Mesenchymal stem cell (in vitro differentiated cells and primary cell): ENCODE measurements at regions not wholly inside any gene's neighbourhood (a gene's known extent, or its start where the extent isn't known, plus 50 kb on each side); places are given as distances from the start of the nearest gene placed in this dataset.

Experiments used
- DNase-seq: peaks from one replicate; pipeline ENCODE4 v3.0.0-alpha.2; 2013
- H2AFZ ChIP-seq: one replicate; pipeline ENCODE4 v1.6.1; 2013; ENCODE audit warnings: low read depth, mild to moderate bottlenecking, control low read depth, inconsistent platforms, low read length, moderate library complexity
- H2AK5ac ChIP-seq: 2 replicates; pipeline ENCODE4 v1.6.1; 2013; ENCODE audit warnings: low read length, moderate library complexity, mild to moderate bottlenecking, inconsistent platforms; ENCODE audit not compliant: severe bottlenecking
- H2BK120ac ChIP-seq: one replicate; pipeline ENCODE4 v1.6.1; 2013; ENCODE audit warnings: low read depth, mild to moderate bottlenecking, inconsistent platforms, low read length, moderate library complexity
- H2BK12ac ChIP-seq, 2 experiments: one replicate each; pipeline ENCODE4 v1.6.1; 2013; ENCODE audit warnings: inconsistent platforms in 2 of 2, low read length in 2 of 2, mild to moderate bottlenecking in 2 of 2, moderate library complexity in 2 of 2, control low read depth in 1 of 2
- H2BK15ac ChIP-seq: one replicate; pipeline ENCODE4 v1.6.1; 2013; ENCODE audit warnings: mild to moderate bottlenecking, low read depth, inconsistent platforms; ENCODE audit not compliant: poor library complexity, severe bottlenecking
- H2BK5ac ChIP-seq: 2 replicates; pipeline ENCODE4 v1.6.1; 2013; ENCODE audit warnings: low read depth, mild to moderate bottlenecking, low read length, control low read depth, inconsistent platforms; ENCODE audit not compliant: poor library complexity, severe bottlenecking
- H3K14ac ChIP-seq, 2 experiments: one replicate each; pipeline ENCODE4 v1.6.1; 2013; ENCODE audit warnings: inconsistent platforms in 2 of 2, low read length in 2 of 2, control low read depth in 1 of 2, mild to moderate bottlenecking in 1 of 2, moderate library complexity in 1 of 2
- H3K18ac ChIP-seq, 2 experiments: one replicate each; pipeline ENCODE4 v1.6.1; 2013; ENCODE audit warnings: inconsistent platforms in 2 of 2, low read length in 2 of 2, control low read depth in 1 of 2, low read depth in 1 of 2, mild to moderate bottlenecking in 1 of 2
- H3K23ac ChIP-seq, 2 experiments: one replicate each; pipeline ENCODE4 v1.6.1; 2013; ENCODE audit warnings: inconsistent platforms in 2 of 2, low read length in 2 of 2, mild to moderate bottlenecking in 2 of 2, moderate library complexity in 2 of 2, control low read depth in 1 of 2
- H3K27ac ChIP-seq: 2 replicates; pipeline ENCODE4 v1.5.1; 2013; ENCODE audit warnings: mild to moderate bottlenecking, moderate library complexity, low read length, control low read depth, inconsistent platforms; ENCODE audit not compliant: poor library complexity, severe bottlenecking
- H3K27me3 ChIP-seq, 2 experiments: 2 replicates each; pipeline versions ENCODE4 v1.6.1 to v1.7.0; 2013; ENCODE audit warnings: low read length in 2 of 2, mild to moderate bottlenecking in 2 of 2, moderate library complexity in 2 of 2, control low read depth in 1 of 2, inconsistent platforms in 1 of 2; ENCODE audit not compliant: control insufficient read depth in 1 of 2, insufficient read depth in 1 of 2
- H3K36me3 ChIP-seq, 2 experiments: 2 replicates each; pipeline versions ENCODE4 v1.6.1 to v1.7.0; 2013; ENCODE audit warnings: low read length in 2 of 2, control low read depth in 1 of 2, inconsistent platforms in 1 of 2, low read depth in 1 of 2, mild to moderate bottlenecking in 1 of 2; ENCODE audit not compliant: insufficient read depth in 2 of 2, control insufficient read depth in 1 of 2
- H3K4ac ChIP-seq, 2 experiments: one replicate each; pipeline ENCODE4 v1.6.1; 2013; ENCODE audit warnings: inconsistent platforms in 2 of 2, low read length in 2 of 2, mild to moderate bottlenecking in 2 of 2, moderate library complexity in 2 of 2, control low read depth in 1 of 2, low read depth in 1 of 2
- H3K4me1 ChIP-seq: 2 replicates; pipeline ENCODE4 v1.6.1; 2013; ENCODE audit warnings: low read depth, low read length, control low read depth; ENCODE audit not compliant: control insufficient read depth, insufficient read depth
- H3K4me2 ChIP-seq: 2 replicates; pipeline ENCODE4 v1.6.1; 2013; ENCODE audit warnings: low read length, mild to moderate bottlenecking, inconsistent platforms; ENCODE audit not compliant: poor library complexity, severe bottlenecking
- H3K4me3 ChIP-seq, 2 experiments: 2 replicates each; pipeline versions ENCODE4 v1.5.1 to v1.7.0; 2013; ENCODE audit warnings: low read length in 2 of 2, mild to moderate bottlenecking in 2 of 2, control low read depth in 1 of 2, low read depth in 1 of 2; ENCODE audit not compliant: insufficient read depth in 1 of 2
- H3K79me1 ChIP-seq: replicated peaks from 2 replicates; pipeline ENCODE4 v1.6.1; 2013; ENCODE audit warnings: mild to moderate bottlenecking, control low read depth, low read length, inconsistent platforms; ENCODE audit not compliant: poor library complexity, severe bottlenecking
- H3K9ac ChIP-seq: 2 replicates; pipeline ENCODE4 v1.7.0; 2013; ENCODE audit warnings: mild to moderate bottlenecking, low read length, moderate library complexity
- H3K9me3 ChIP-seq: 2 replicates; pipeline ENCODE4 v1.7.0; 2013; ENCODE audit warnings: mild to moderate bottlenecking, low read length; ENCODE audit not compliant: control insufficient read depth
- H4K8ac ChIP-seq: one replicate; pipeline ENCODE4 v1.6.1; 2013; ENCODE audit warnings: inconsistent platforms, mild to moderate bottlenecking, low read length, moderate library complexity
- H4K91ac ChIP-seq: one replicate; pipeline ENCODE4 v1.6.1; 2013; ENCODE audit warnings: mild to moderate bottlenecking, low read length, inconsistent platforms
- WGBS: methylation state at CpG from one replicate; pipeline ENCODE4 v1.1.7; 2013; ENCODE audit warnings: mixed read lengths; 5-methylcytosine and 5-hydroxymethylcytosine counted together

DNA sequence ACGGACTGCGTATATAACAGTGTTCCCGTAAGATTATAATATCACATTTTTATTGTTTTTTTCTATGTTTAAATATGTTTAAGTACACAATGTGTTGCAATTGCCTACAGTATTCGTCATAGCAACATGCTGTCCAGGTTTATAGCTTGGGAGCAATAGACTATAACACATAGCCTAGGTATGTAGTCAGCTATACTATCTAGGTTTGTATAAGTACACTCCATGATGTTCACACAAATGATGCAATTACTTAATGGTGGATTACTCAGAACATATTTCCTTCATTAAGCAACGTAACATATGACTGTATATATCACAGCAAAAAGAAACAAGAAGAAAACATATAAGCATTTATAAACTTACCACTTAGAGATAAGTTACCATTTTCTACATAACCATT, 160.0 kb downstream of the CBLN1 start:
- Histone ChIP-seq H3K27me3 (no peaks in the 10 kb centered on the region), H2AFZ (no peak overlapping the region), H3K9ac (no peak overlapping the region), H3K4me3 (no peak overlapping the region), H2BK120ac (no peak overlapping the region), H3K9me3 (no peaks in the 10 kb centered on the region), H3K18ac (no peak overlapping the region), H2BK15ac (no peak overlapping the region), H3K14ac (no peak overlapping the region), H3K4me1 (no peaks in the 10 kb centered on the region), H3K36me3 (no peaks in the 10 kb centered on the region), H3K4ac (no peak overlapping the region), H4K91ac (no peak overlapping the region), H3K4me2 (no peak overlapping the region), H4K8ac (no peak overlapping the region), H3K27ac (no peak overlapping the region), H3K79me1 (no peaks in the 10 kb centered on the region), H2BK5ac (no peak overlapping the region), H2BK12ac (no peak overlapping the region), H2AK5ac (no peak overlapping the region), H3K23ac (no peak overlapping the region)
- DNase-seq, result no peak
- 100% methylated on average over 1 of the region's 5 CpGs for WGBS

DNA sequence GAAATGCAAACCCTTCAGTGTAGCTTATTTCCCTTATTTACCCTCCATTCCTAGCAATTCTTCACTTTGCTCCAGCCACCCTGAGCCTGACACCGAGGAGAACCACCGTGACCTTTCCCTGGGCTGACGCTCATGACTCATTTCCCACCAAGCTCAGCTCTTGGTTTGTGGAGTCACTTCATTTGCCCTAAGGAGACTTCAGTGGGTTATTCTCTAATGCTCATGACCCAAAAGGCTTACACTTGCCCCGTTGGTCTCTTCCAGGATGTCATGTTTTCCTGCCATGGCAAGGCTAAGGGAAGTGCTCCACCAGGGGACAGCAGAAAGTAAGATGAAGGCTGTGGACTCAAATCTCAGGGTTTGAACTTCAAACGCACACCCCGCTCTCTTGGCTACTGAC, 161.0 kb downstream of the CBLN1 start:
- H2BK5ac ChIP-seq, result no peak overlapping the region
- H4K8ac ChIP-seq, result no peak overlapping the region
- H3K36me3 ChIP-seq, result no peaks in the 10 kb centered on the region
- no peak overlapping the region for H3K4ac ChIP-seq
- H3K9ac ChIP-seq, result no peak overlapping the region
- no peak overlapping the region for H3K23ac ChIP-seq
- H2BK15ac ChIP-seq, result no peak overlapping the region
- no peak overlapping the region for H4K91ac ChIP-seq
- no peaks in the 10 kb centered on the region for H3K79me1 ChIP-seq
- DNase-seq, result no peak
- no peak overlapping the region for H2BK12ac ChIP-seq
- no peak overlapping the region for H2AK5ac ChIP-seq
- H3K9me3 ChIP-seq, result no peaks in the 10 kb centered on the region
- no peak overlapping the region for H3K4me3 ChIP-seq
- H3K18ac ChIP-seq, result no peak overlapping the region
- H2BK120ac ChIP-seq, result no peak overlapping the region
- no peak overlapping the region for H3K14ac ChIP-seq
- no peaks in the 10 kb centered on the region for H3K4me1 ChIP-seq
- no peak overlapping the region for H3K4me2 ChIP-seq
- no peak overlapping the region for H2AFZ ChIP-seq
- no peak overlapping the region for H3K27ac ChIP-seq
- no peaks in the 10 kb centered on the region for H3K27me3 ChIP-seq
- 64% methylated on average over 6 of the region's 6 CpGs for WGBS

DNA sequence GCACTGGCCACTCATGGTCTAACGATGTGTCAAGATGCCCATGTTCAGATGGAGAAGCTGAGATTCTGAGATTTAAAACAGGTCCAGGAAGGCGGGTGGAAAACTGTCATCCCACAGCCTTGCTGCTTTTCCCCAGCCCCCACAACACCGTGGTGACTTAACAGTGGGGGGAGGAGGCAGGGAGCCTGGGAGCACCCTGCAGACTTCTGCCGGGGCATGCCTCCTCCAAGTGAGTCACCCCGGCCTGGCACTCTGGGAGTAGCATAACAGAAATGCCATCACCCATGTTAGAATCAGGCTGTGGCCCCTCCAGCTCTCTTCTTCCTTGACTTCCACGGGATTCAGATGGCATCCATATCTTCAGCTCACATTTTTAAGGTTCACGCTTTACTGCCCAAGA, 164.8 kb downstream of the CBLN1 start:
- no peak overlapping the region for H2BK15ac ChIP-seq
- no peak overlapping the region for H3K4ac ChIP-seq
- no peak overlapping the region for H2BK12ac ChIP-seq
- H3K36me3 ChIP-seq, result no peaks in the 10 kb centered on the region
- H3K18ac ChIP-seq, result no peak overlapping the region
- no peak overlapping the region for H4K91ac ChIP-seq
- H3K4me1 ChIP-seq, result no peaks in the 10 kb centered on the region
- no peak overlapping the region for H3K27ac ChIP-seq
- no peaks in the 10 kb centered on the region for H3K79me1 ChIP-seq
- DNase-seq, result no peak
- H2BK5ac ChIP-seq, result no peak overlapping the region
- no peaks in the 10 kb centered on the region for H3K9me3 ChIP-seq
- H4K8ac ChIP-seq, result no peak overlapping the region
- no peak overlapping the region for H2AK5ac ChIP-seq
- H3K14ac ChIP-seq, result no peak overlapping the region
- no peak overlapping the region for H3K9ac ChIP-seq
- H3K23ac ChIP-seq, result no peak overlapping the region
- WGBS, result 68% methylated on average over 7 of the region's 7 CpGs
- no peak overlapping the region for H3K4me2 ChIP-seq
- H2AFZ ChIP-seq, result no peak overlapping the region
- no peak overlapping the region for H3K4me3 ChIP-seq
- no peak overlapping the region for H2BK120ac ChIP-seq
- H3K27me3 ChIP-seq, result no peaks in the 10 kb centered on the region

DNA sequence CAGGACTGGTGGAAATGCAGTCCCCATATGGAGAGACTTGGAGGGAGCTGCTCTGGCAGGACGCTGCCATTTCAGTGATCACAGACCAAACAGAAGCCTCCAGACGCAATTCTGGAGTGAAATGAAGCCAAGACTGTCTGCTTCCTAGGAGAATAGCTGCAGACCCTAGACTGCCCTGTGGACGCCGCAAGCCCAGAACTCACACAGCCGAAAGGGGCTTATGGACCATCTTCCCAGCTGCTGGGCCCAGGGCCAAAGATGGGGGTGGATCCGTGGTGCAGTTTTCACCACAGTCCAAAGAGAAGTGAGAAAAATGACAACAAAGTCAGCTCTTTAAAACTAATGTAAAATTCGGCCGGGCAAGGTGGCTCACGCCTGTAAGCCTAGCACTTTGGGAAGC, 165.7 kb downstream of the CBLN1 start:
- H2BK15ac ChIP-seq, result no peak overlapping the region
- H3K4me3 ChIP-seq, result no peak overlapping the region
- no peak overlapping the region for H3K23ac ChIP-seq
- no peak overlapping the region for H3K4ac ChIP-seq
- no peak overlapping the region for H4K8ac ChIP-seq
- H3K27me3 ChIP-seq, result no peaks in the 10 kb centered on the region
- H3K9me3 ChIP-seq, result no peaks in the 10 kb centered on the region
- DNase-seq, result no peak
- H3K36me3 ChIP-seq, result no peaks in the 10 kb centered on the region
- no peak overlapping the region for H2BK5ac ChIP-seq
- H3K4me2 ChIP-seq, result no peak overlapping the region
- H3K9ac ChIP-seq, result no peak overlapping the region
- H2AFZ ChIP-seq, result no peak overlapping the region
- H4K91ac ChIP-seq, result no peak overlapping the region
- whole genome bisulfite sequencing, result 76% methylated on average over 9 of the region's 9 CpGs
- H2BK120ac ChIP-seq, result no peak overlapping the region
- H3K4me1 ChIP-seq, result no peaks in the 10 kb centered on the region
- no peak overlapping the region for H2AK5ac ChIP-seq
- H3K27ac ChIP-seq, result no peak overlapping the region
- H2BK12ac ChIP-seq, result no peak overlapping the region
- no peak overlapping the region for H3K14ac ChIP-seq
- no peaks in the 10 kb centered on the region for H3K79me1 ChIP-seq
- no peak overlapping the region for H3K18ac ChIP-seq
